Natural killer cell (primary cell): ENCODE measurements at regions not wholly inside any gene's neighbourhood (a gene's known extent, or its start where the extent isn't known, plus 50 kb on each side); places are given as distances from the start of the nearest gene placed in this dataset.

Source experiments
- ATAC-seq, 3 donors: fragments of 150-1000 bp in 2 of 3; fragments of 200-7000 bp in 1 of 3; cut with Tn5 transposase; 1 replicate in 1 of 3; 2 replicates in 2 of 3; pipeline ENCODE4 v1.10.0; 2021; ENCODE audit warnings: mild to moderate bottlenecking in 2 of 3, moderate library complexity in 2 of 3
- DNase-seq, 2 donors: peaks; one replicate each; pipeline versions ENCODE4 v3.0.0 to v3.0.0-alpha.2; 2013 to 2021; ENCODE audit warnings: mixed read lengths in 1 of 2
- H3K27ac ChIP-seq: one replicate; pipeline ENCODE4 v1.5.1; 2013; ENCODE audit warnings: mild to moderate bottlenecking, low read length
- H3K27me3 ChIP-seq: one replicate; pipeline ENCODE4 v1.6.1; 2013; ENCODE audit warnings: low read length; ENCODE audit not compliant: control insufficient read depth, insufficient read depth
- H3K36me3 ChIP-seq: one replicate; pipeline ENCODE4 v1.6.1; 2013; ENCODE audit warnings: low read length; ENCODE audit not compliant: control insufficient read depth, insufficient read depth
- H3K4me1 ChIP-seq: one replicate; pipeline ENCODE4 v1.6.1; 2013; ENCODE audit warnings: low read length; ENCODE audit not compliant: control insufficient read depth, insufficient read depth
- H3K4me3 ChIP-seq: one replicate; pipeline ENCODE4 v1.5.1; 2013; ENCODE audit warnings: low read length
- H3K9me3 ChIP-seq: one replicate; pipeline ENCODE4 v1.6.1; 2013; ENCODE audit warnings: low read length; ENCODE audit not compliant: control insufficient read depth, insufficient read depth
- H3K27ac Mint-ChIP-seq, 2 donors: one replicate each; pipeline ENCODE4 v1.8.0; 2022; ENCODE audit warnings: mild to moderate bottlenecking in 2 of 2, mixed read lengths in 2 of 2, moderate library complexity in 1 of 2
- H3K27me3 Mint-ChIP-seq, 2 donors: one replicate each; pipeline ENCODE4 v1.8.0; 2022; ENCODE audit warnings: low read depth in 2 of 2, mixed read lengths in 2 of 2
- H3K36me3 Mint-ChIP-seq: one replicate; pipeline ENCODE4 v1.8.0; 2022; ENCODE audit warnings: mixed read lengths
- H3K4me1 Mint-ChIP-seq, 2 donors: one replicate each; pipeline ENCODE4 v1.8.0; 2022; ENCODE audit warnings: mixed read lengths in 2 of 2
- H3K4me3 Mint-ChIP-seq: one replicate; pipeline ENCODE4 v1.8.0; 2022; ENCODE audit warnings: mild to moderate bottlenecking, moderate library complexity, mixed read lengths
- H3K9me3 Mint-ChIP-seq, 2 donors: one replicate each; pipeline ENCODE4 v1.8.0; 2022; ENCODE audit warnings: mixed read lengths in 2 of 2
- WGBS: methylation state at CpG from one replicate; pipeline ENCODE4 v1.1.7; 2013; ENCODE audit warnings: missing lambda C conversion rate; ENCODE audit not compliant: insufficient coverage; 5-methylcytosine and 5-hydroxymethylcytosine counted together
- intact Hi-C: fragments of 100-400 bp; cut with micrococcal nuclease; formaldehyde crosslinking; loops from one replicate; pipeline ENCODE4 v1.14.2; 2022
- TF ChIP-seq, protein P1 (sequence below): fragments of 200-600 bp; IDR thresholded peaks from one replicate; pipeline ENCODE4 v1.8.0; 2022; ENCODE audit warnings: antibody characterized with exemption

DNA sequence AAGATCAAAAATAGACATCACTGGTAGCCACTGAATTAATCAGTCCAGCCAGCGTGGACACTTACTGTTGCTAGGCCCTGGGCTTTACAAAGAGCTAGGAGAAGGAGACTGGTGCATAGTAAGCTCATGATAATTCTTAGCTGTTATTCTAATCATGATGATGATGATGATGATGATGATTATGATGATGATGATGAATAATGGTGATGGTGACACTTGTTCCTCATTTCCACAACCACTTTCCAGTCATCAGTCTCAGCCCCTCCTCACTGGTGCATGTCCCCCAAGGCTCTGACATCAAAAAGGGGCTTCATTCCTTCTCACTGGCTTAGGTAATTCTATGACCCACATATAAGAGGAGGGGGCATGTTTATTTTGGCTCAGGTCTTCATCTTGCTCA lies 701.0 kb downstream of the PTPRU start:
- no peaks in the 10 kb centered on the region for H3K36me3 Mint-ChIP-seq
- intact Hi-C loops: no loop called here
- 67% methylated on average over 1 of the region's 1 CpG for WGBS

GRCh38 chr1:29936031-29936544 lies 699.8 kb downstream of the PTPRU start:
- Mint-ChIP-seq H3K9me3 (no peaks in the 10 kb centered on the region), H3K27me3 (peaks cover 21 to 34% of the 10 kb centered on the region in 2 donors), H3K4me3 (no peak overlapping the region), H3K27ac (no peak overlapping the region), H3K4me1 (no peaks in the 10 kb centered on the region), H3K36me3 (no peaks in the 10 kb centered on the region)
- Histone ChIP-seq H3K27me3 (no peaks in the 10 kb centered on the region), H3K4me3 (no peak overlapping the region), H3K4me1 (no peaks in the 10 kb centered on the region), H3K36me3 (no peaks in the 10 kb centered on the region), H3K27ac (no peak overlapping the region), H3K9me3 (no peaks in the 10 kb centered on the region)
- DNase-seq (no peak), ATAC-seq (no peak)
- 85% methylated on average over 7 of the region's 7 CpGs for WGBS
- intact Hi-C loops: no loop called here
- TF ChIP-seq, protein P1, sequence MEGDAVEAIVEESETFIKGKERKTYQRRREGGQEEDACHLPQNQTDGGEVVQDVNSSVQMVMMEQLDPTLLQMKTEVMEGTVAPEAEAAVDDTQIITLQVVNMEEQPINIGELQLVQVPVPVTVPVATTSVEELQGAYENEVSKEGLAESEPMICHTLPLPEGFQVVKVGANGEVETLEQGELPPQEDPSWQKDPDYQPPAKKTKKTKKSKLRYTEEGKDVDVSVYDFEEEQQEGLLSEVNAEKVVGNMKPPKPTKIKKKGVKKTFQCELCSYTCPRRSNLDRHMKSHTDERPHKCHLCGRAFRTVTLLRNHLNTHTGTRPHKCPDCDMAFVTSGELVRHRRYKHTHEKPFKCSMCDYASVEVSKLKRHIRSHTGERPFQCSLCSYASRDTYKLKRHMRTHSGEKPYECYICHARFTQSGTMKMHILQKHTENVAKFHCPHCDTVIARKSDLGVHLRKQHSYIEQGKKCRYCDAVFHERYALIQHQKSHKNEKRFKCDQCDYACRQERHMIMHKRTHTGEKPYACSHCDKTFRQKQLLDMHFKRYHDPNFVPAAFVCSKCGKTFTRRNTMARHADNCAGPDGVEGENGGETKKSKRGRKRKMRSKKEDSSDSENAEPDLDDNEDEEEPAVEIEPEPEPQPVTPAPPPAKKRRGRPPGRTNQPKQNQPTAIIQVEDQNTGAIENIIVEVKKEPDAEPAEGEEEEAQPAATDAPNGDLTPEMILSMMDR: no peak

More for the DNA sequence above, 701.0 kb downstream of the PTPRU start:
- Histone ChIP-seq H3K9me3 (no peaks in the 10 kb centered on the region), H3K36me3 (no peaks in the 10 kb centered on the region), H3K27me3 (no peaks in the 10 kb centered on the region), H3K4me1 (no peaks in the 10 kb centered on the region), H3K4me3 (no peak overlapping the region), H3K27ac (no peak overlapping the region)
- Mint-ChIP-seq H3K27ac (no peak overlapping the region), H3K4me1 (no peaks in the 10 kb centered on the region), H3K27me3 (peaks cover 16 to 25% of the 10 kb centered on the region in 2 donors), H3K4me3 (no peak overlapping the region), H3K9me3 (no peaks in the 10 kb centered on the region)
- no peak for ATAC-seq
- TF ChIP-seq, protein P1: no peak
- DNase-seq: no peak

DNA sequence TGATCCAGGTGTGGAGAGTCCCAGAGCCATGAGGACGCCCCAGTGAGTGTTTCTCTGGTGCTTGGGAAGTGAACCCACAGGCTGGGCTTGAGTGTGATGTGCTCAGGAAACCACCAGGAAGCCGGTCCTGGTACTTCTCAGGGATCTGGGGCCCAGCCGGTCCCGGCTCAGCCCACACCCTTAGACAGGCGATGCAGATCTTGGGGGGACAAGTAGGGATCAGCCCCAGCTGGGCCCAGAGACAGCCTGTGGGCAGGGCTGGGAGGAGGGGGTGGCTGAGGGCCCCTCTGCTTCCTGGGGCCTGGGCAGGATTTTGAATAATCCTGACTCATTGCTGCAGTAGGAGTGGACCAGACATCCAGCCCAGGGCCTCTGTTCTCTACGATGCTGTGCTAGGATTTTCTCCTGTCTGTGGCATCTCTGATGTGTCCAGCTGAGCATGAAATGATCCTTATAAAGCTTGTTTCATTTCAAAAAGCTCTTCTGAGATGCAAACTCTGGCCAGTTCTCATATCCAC lies 698.0 kb downstream of the PTPRU start:
- Mint-ChIP-seq H3K4me3 (no peak overlapping the region), H3K36me3 (no peaks in the 10 kb centered on the region), H3K27ac (no peak overlapping the region), H3K27me3 (peaks cover 19% of the 10 kb centered on the region in 2 donors), H3K4me1 (no peaks in the 10 kb centered on the region), H3K9me3 (no peaks in the 10 kb centered on the region)
- WGBS: 70% methylated on average over 6 of the region's 6 CpGs
- H3K4me3 ChIP-seq: no peak overlapping the region
- no peaks in the 10 kb centered on the region for H3K4me1 ChIP-seq
- TF ChIP-seq, protein P1: no peak
- intact Hi-C loops: no loop called here
- H3K36me3 ChIP-seq: no peaks in the 10 kb centered on the region
- DNase-seq (no peak), ATAC-seq (no peak)
- no peaks in the 10 kb centered on the region for H3K9me3 ChIP-seq
- H3K27ac ChIP-seq: no peak overlapping the region
- no peaks in the 10 kb centered on the region for H3K27me3 ChIP-seq

DNA sequence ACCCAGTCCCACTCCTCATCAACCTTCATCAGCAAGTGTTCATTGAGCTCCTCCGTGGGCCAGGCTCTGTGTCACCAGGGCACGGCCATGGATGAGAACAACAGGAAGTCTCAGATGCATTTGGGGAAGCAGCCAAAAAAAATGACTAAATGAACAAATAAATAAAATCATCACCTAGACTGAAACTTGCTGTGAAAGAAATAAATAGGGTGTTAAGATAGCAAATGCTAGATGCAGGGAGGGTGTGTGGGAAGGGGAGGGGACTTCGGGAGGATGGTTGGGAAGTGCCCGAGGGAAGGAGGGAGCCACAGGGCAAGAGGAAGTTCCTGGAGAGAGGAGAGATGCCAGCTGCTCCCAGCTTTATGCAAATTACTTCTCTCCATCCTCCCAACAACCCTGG lies 696.7 kb downstream of the PTPRU start:
- Mint-ChIP-seq H3K36me3 (no peaks in the 10 kb centered on the region), H3K4me3 (no peak overlapping the region), H3K4me1 (no peaks in the 10 kb centered on the region), H3K27me3 (peaks cover 12 to 15% of the 10 kb centered on the region in 2 donors), H3K9me3 (no peaks in the 10 kb centered on the region), H3K27ac (no peak overlapping the region)
- TF ChIP-seq, protein P1: no peak
- ATAC-seq (no peak), DNase-seq (no peak)
- no peaks in the 10 kb centered on the region for H3K27me3 ChIP-seq
- no peaks in the 10 kb centered on the region for H3K9me3 ChIP-seq
- no peaks in the 10 kb centered on the region for H3K4me1 ChIP-seq
- H3K27ac ChIP-seq: no peak overlapping the region
- no peak overlapping the region for H3K4me3 ChIP-seq
- H3K36me3 ChIP-seq: no peaks in the 10 kb centered on the region
- intact Hi-C loops: no loop called here
- WGBS: 22% methylated on average over 4 of the region's 4 CpGs
